Cardiac muscle cell (in vitro differentiated cells and primary cell): ENCODE measurements at regions not wholly inside any gene's neighbourhood (a gene's known extent, or its start where the extent isn't known, plus 50 kb on each side); places are given as distances from the start of the nearest gene placed in this dataset.

Source experiments
- DNase-seq, 2 donors: peaks; one replicate each; pipeline versions ENCODE4 v3.0.0 to v3.0.0-alpha.2; 2010 to 2017; ENCODE audit warnings: low read depth in 1 of 2, low spot score in 1 of 2
- H3K27ac ChIP-seq: fragments of 200-600 bp; sonication (generic); 2 replicates; pipeline ENCODE4 v1.5.1; 2016
- H3K27me3 ChIP-seq: fragments of 200-600 bp; sonication (generic); 2 replicates; pipeline ENCODE4 v1.6.0; 2016; ENCODE audit warnings: control low read depth
- H3K36me3 ChIP-seq: fragments of 200-600 bp; sonication (generic); 2 replicates; pipeline ENCODE4 v1.5.1; 2016; ENCODE audit warnings: control low read depth
- H3K4me1 ChIP-seq: fragments of 200-600 bp; sonication (generic); 2 replicates; pipeline ENCODE4 v1.8.1; 2017; ENCODE audit warnings: low read depth, mild to moderate bottlenecking, mixed run types
- H3K4me3 ChIP-seq: fragments of 200-600 bp; sonication (generic); 2 replicates; pipeline ENCODE4 v1.5.1; 2016; ENCODE audit warnings: mild to moderate bottlenecking
- H3K9me3 ChIP-seq: fragments of 200-600 bp; sonication (generic); 2 replicates; pipeline ENCODE4 v1.5.1; 2017; ENCODE audit warnings: low read depth, mild to moderate bottlenecking, control low read depth
- TF ChIP-seq, protein P1 (sequence below): IDR thresholded peaks from 2 replicates; pipeline ENCODE4 v1.5.1; 2012; ENCODE audit warnings: low read depth, mild to moderate bottlenecking, low read length

GRCh38 chr5:89827960-89828359, 581.6 kb downstream of the CETN3 start:
- H3K4me3 ChIP-seq, result no peak overlapping the region
- DNase-seq, result no peak
- TF ChIP-seq, protein P1, sequence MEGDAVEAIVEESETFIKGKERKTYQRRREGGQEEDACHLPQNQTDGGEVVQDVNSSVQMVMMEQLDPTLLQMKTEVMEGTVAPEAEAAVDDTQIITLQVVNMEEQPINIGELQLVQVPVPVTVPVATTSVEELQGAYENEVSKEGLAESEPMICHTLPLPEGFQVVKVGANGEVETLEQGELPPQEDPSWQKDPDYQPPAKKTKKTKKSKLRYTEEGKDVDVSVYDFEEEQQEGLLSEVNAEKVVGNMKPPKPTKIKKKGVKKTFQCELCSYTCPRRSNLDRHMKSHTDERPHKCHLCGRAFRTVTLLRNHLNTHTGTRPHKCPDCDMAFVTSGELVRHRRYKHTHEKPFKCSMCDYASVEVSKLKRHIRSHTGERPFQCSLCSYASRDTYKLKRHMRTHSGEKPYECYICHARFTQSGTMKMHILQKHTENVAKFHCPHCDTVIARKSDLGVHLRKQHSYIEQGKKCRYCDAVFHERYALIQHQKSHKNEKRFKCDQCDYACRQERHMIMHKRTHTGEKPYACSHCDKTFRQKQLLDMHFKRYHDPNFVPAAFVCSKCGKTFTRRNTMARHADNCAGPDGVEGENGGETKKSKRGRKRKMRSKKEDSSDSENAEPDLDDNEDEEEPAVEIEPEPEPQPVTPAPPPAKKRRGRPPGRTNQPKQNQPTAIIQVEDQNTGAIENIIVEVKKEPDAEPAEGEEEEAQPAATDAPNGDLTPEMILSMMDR, result no peak

DNA sequence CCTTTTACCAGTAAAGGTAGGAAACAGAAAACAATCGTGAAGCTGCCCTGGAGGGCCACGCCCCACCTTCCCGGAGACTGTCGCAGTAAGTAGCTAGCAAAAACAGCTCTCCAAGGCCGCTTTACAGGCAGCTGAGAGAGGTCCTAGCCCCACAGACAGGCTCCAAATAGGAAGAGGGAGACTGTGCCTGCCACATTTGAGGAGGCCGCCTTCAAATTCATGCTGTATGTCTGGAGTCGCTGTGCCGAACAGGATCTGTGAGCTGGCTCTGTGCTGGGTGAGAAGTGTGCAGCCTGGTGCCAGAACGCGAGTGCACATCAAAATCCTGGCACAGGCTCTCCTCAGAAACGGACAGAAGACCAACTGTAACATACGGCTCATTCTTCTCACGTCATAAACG, 582.2 kb downstream of the CETN3 start:
- Histone ChIP-seq H3K36me3 (no peaks in the 10 kb centered on the region), H3K27ac (no peak overlapping the region), H3K27me3 (no peaks in the 10 kb centered on the region), H3K4me1 (no peaks in the 10 kb centered on the region), H3K4me3 (no peak overlapping the region), H3K9me3 (no peaks in the 10 kb centered on the region)
- TF ChIP-seq, protein P1, result no peak
- DNase-seq, result no peak

More at GRCh38 chr5:89827960-89828359, 581.6 kb downstream of the CETN3 start:
- Histone ChIP-seq H3K9me3 (no peaks in the 10 kb centered on the region), H3K4me1 (no peaks in the 10 kb centered on the region), H3K27me3 (no peaks in the 10 kb centered on the region), H3K27ac (no peak overlapping the region), H3K36me3 (no peaks in the 10 kb centered on the region)

DNA sequence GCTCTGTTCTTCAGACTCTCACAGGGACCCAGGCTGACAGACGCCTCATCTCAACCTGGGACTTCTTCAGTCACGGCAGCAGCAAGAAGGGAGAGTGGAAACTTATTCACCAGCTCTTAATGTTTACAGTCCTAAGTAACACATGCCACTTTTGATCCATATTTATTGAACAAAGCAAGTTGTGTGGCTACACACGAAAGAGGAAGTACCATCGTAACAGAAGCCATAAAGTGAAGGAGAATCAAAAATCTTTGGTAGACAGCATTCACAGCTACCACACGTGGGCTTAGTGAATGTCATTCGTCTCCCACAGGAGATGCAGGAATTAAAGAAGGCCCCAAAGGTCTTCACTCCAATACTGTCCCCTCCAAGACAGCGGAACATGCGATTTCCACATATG, 582.6 kb downstream of the CETN3 start:
- no peak overlapping the region for H3K27ac ChIP-seq
- no peaks in the 10 kb centered on the region for H3K9me3 ChIP-seq
- no peaks in the 10 kb centered on the region for H3K27me3 ChIP-seq
- no peak for DNase-seq
- no peaks in the 10 kb centered on the region for H3K36me3 ChIP-seq
- TF ChIP-seq, protein P1, result no peak
- no peak overlapping the region for H3K4me3 ChIP-seq
- no peaks in the 10 kb centered on the region for H3K4me1 ChIP-seq

GRCh38 chr5:89823046-89823445, 586.5 kb downstream of the CETN3 start:
- DNase-seq, result no peak
- Histone ChIP-seq H3K4me1 (no peaks in the 10 kb centered on the region), H3K9me3 (no peaks in the 10 kb centered on the region), H3K4me3 (no peak overlapping the region), H3K36me3 (no peaks in the 10 kb centered on the region), H3K27ac (no peak overlapping the region), H3K27me3 (no peaks in the 10 kb centered on the region)
- TF ChIP-seq, protein P1, result no peak

GRCh38 chr5:89817841-89818240, 591.7 kb downstream of the CETN3 start:
- no peak overlapping the region for H3K4me3 ChIP-seq
- no peak for DNase-seq

More at GRCh38 chr5:89817841-89818240, 591.7 kb downstream of the CETN3 start:
- TF ChIP-seq, protein P1, result no peak
- Histone ChIP-seq H3K4me1 (no peaks in the 10 kb centered on the region), H3K27ac (no peak overlapping the region), H3K27me3 (no peaks in the 10 kb centered on the region), H3K9me3 (no peaks in the 10 kb centered on the region), H3K36me3 (no peaks in the 10 kb centered on the region)
